ENCODE measurements at regions not wholly inside any gene's neighbourhood (a gene's known extent, or its start where the extent isn't known, plus 50 kb on each side); places are given as distances from the start of the nearest gene placed in this dataset.

DNA sequence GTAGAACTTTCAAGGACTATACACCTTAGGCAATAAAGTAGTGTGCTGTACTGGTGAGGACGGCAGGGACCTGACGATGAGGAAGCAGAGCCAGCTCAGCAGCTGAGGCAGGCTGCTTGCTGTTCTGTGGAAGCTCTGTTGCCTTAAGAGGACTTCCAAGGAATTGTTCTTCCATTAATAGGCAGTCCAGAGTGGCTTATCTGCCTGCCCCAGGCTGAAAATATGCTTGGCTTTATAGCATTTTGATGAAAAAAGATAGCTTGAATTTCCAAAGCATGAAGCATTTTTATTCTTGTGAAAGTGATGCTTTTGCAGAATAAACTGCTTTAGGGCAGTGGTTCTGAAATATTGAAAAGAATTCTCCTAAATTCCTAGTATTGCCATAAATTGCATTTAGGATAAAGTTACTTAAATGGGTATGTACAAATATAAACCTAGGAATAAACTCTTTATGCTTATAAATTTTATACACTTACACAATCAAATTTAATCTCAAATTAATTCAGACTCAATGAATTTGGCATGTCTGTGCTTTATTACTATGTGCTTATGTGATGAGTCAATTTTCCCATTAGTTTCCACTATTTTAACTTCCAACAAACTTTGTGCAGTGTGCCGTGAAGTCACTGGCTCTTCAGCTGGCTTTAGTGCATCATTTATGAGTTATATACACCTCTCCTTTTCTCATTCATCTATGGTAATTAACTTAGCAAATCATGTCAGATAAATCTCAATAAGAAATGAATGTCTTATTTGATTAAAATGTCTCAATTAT is 231.0 kb upstream of the RASGRP1 start:
- no peak for TF ChIP-seq POLR2A (IDR thresholded peaks at IDR 0.05)
- TF ChIP-seq, protein P1, sequence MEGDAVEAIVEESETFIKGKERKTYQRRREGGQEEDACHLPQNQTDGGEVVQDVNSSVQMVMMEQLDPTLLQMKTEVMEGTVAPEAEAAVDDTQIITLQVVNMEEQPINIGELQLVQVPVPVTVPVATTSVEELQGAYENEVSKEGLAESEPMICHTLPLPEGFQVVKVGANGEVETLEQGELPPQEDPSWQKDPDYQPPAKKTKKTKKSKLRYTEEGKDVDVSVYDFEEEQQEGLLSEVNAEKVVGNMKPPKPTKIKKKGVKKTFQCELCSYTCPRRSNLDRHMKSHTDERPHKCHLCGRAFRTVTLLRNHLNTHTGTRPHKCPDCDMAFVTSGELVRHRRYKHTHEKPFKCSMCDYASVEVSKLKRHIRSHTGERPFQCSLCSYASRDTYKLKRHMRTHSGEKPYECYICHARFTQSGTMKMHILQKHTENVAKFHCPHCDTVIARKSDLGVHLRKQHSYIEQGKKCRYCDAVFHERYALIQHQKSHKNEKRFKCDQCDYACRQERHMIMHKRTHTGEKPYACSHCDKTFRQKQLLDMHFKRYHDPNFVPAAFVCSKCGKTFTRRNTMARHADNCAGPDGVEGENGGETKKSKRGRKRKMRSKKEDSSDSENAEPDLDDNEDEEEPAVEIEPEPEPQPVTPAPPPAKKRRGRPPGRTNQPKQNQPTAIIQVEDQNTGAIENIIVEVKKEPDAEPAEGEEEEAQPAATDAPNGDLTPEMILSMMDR (IDR thresholded peaks at IDR 0.05) = no peak
